Fibroblast of lung (primary cell): ENCODE measurements at regions not wholly inside any gene's neighbourhood (a gene's known extent, or its start where the extent isn't known, plus 50 kb on each side); places are given as distances from the start of the nearest gene placed in this dataset.

Experiments used
- EZH2 ChIP-seq: IDR thresholded peaks from 2 replicates; pipeline ENCODE4 v1.5.1; 2012; ENCODE audit warnings: low read length, control low read depth, mild to moderate bottlenecking; ENCODE audit errors: missing control alignments
- TF ChIP-seq, protein P1 (sequence below), 2 donors: IDR thresholded peaks in 1 of 2; conservative IDR thresholded peaks in 1 of 2; 1 replicate in 1 of 2; 2 replicates in 1 of 2; pipeline ENCODE4 v1.5.1; 2011 to 2012; ENCODE audit warnings: low read length in 2 of 2, control low read depth in 1 of 2, inconsistent platforms in 1 of 2, low read depth in 1 of 2, mild to moderate bottlenecking in 1 of 2

DNA sequence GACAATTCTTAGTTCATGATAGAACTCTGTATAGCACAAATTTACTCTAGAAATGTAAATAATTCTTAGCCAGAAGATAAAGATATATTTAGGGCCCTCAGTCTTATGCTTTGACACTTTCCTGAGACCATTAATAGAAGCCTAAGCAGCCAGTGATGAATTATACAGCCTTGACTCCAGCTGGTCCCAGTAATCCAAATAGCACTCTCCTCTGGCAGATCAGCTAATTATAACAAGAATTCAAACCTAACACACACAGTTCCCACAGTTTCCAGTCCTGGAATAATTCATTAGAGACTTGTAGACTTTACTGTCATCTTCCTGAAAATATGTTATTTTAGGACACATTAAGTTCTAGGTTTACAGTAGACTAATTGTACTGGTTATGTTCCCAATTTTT is 50.4 kb downstream of the SHOC1 start:
- TF ChIP-seq, protein P1, sequence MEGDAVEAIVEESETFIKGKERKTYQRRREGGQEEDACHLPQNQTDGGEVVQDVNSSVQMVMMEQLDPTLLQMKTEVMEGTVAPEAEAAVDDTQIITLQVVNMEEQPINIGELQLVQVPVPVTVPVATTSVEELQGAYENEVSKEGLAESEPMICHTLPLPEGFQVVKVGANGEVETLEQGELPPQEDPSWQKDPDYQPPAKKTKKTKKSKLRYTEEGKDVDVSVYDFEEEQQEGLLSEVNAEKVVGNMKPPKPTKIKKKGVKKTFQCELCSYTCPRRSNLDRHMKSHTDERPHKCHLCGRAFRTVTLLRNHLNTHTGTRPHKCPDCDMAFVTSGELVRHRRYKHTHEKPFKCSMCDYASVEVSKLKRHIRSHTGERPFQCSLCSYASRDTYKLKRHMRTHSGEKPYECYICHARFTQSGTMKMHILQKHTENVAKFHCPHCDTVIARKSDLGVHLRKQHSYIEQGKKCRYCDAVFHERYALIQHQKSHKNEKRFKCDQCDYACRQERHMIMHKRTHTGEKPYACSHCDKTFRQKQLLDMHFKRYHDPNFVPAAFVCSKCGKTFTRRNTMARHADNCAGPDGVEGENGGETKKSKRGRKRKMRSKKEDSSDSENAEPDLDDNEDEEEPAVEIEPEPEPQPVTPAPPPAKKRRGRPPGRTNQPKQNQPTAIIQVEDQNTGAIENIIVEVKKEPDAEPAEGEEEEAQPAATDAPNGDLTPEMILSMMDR (conservative IDR thresholded peaks at IDR 0.05 in 1 of 2, IDR thresholded peaks at IDR 0.05 in 1 of 2; ENCODE audit: low read depth in 1 of 2, low read length in 2 of 2) = no peak
- TF ChIP-seq EZH2 = no peak
